Stimulated activated naive CD8-positive, alpha-beta T cell treated with anti-CD3 and anti-CD28 coated beads, Interleukin-15, Interleukin-2, amounts not matched to agents 100 ng/mL and 50 ng/mL, for 24 hours (primary cell): ENCODE measurements at regions not wholly inside any gene's neighbourhood (a gene's known extent, or its start where the extent isn't known, plus 50 kb on each side); places are given as distances from the start of the nearest gene placed in this dataset.
"Not testable (repeated sequence)": the region's sequence is repeated elsewhere in the genome, so short reads cannot be mapped to it uniquely, and the experiment has no call there.

ENCODE experiments used
- H3K27ac Mint-ChIP-seq: one replicate; pipeline ENCODE4 v1.8.0; 2021; ENCODE audit warnings: mild to moderate bottlenecking, mixed read lengths
- H3K27me3 Mint-ChIP-seq: one replicate; pipeline ENCODE4 v1.8.0; 2021; ENCODE audit warnings: mixed read lengths
- H3K36me3 Mint-ChIP-seq: one replicate; pipeline ENCODE4 v1.8.0; 2021; ENCODE audit warnings: low read depth, mixed read lengths
- H3K4me1 Mint-ChIP-seq: one replicate; pipeline ENCODE4 v1.8.0; 2021; ENCODE audit warnings: low read depth, mixed read lengths
- H3K4me3 Mint-ChIP-seq: one replicate; pipeline ENCODE4 v1.8.0; 2021; ENCODE audit warnings: mild to moderate bottlenecking, mixed read lengths
- H3K9me3 Mint-ChIP-seq: one replicate; pipeline ENCODE4 v1.8.0; 2021; ENCODE audit warnings: mixed read lengths

- Mint-ChIP-seq H3K9me3 (no peaks in the 10 kb centered on the region), H3K36me3 (no peaks in the 10 kb centered on the region), H3K27me3 (no peaks in the 10 kb centered on the region), H3K4me3 (no peak overlapping the region), H3K4me1 (no peaks in the 10 kb centered on the region), H3K27ac (no peak overlapping the region)
Observed at GRCh38 chr3:145620002-145620401, 541.0 kb downstream of the PLOD2 start.

GRCh38 chr3:145620486-145620885 lies 540.5 kb downstream of the PLOD2 start:
- Mint-ChIP-seq H3K4me1 (no peaks in the 10 kb centered on the region), H3K4me3 (no peak overlapping the region), H3K9me3 (no peaks in the 10 kb centered on the region), H3K27me3 (no peaks in the 10 kb centered on the region), H3K27ac (no peak overlapping the region), H3K36me3 (no peaks in the 10 kb centered on the region)

GRCh38 chr3:145623349-145623748 lies 537.6 kb downstream of the PLOD2 start:
- Mint-ChIP-seq H3K4me1 (no peaks in the 10 kb centered on the region), H3K27me3 (no peaks in the 10 kb centered on the region), H3K9me3 (peaks cover 8% of the 10 kb centered on the region), H3K4me3 (no peak overlapping the region), H3K36me3 (no peaks in the 10 kb centered on the region), H3K27ac (no peak overlapping the region)

GRCh38 chr3:145628211-145628610 lies 532.8 kb downstream of the PLOD2 start:
- no peaks in the 10 kb centered on the region for H3K36me3 Mint-ChIP-seq
- H3K9me3 Mint-ChIP-seq, result peaks cover 16% of the 10 kb centered on the region
- H3K4me3 Mint-ChIP-seq, result no peak overlapping the region
- no peak overlapping the region for H3K27ac Mint-ChIP-seq
- H3K27me3 Mint-ChIP-seq, result no peaks in the 10 kb centered on the region
- no peaks in the 10 kb centered on the region for H3K4me1 Mint-ChIP-seq

- Mint-ChIP-seq H3K4me1 (no peaks in the 10 kb centered on the region), H3K9me3 (peaks cover 5% of the 10 kb centered on the region), H3K36me3 (no peaks in the 10 kb centered on the region), H3K4me3 (no peak overlapping the region), H3K27ac (no peak overlapping the region), H3K27me3 (no peaks in the 10 kb centered on the region)
Observed at GRCh38 chr3:145637105-145637504, 523.9 kb downstream of the PLOD2 start.

- Mint-ChIP-seq H3K27ac (no peak overlapping the region), H3K36me3 (no peaks in the 10 kb centered on the region), H3K9me3 (peaks cover 5% of the 10 kb centered on the region), H3K4me1 (no peaks in the 10 kb centered on the region), H3K4me3 (no peak overlapping the region), H3K27me3 (no peaks in the 10 kb centered on the region)
Observed at GRCh38 chr3:145639003-145639606, 521.9 kb downstream of the PLOD2 start.

- no peak overlapping the region for H3K4me3 Mint-ChIP-seq
- H3K27me3 Mint-ChIP-seq, result no peaks in the 10 kb centered on the region
- peaks cover 5% of the 10 kb centered on the region for H3K9me3 Mint-ChIP-seq
- no peaks in the 10 kb centered on the region for H3K4me1 Mint-ChIP-seq
- no peaks in the 10 kb centered on the region for H3K36me3 Mint-ChIP-seq
- H3K27ac Mint-ChIP-seq, result no peak overlapping the region
Observed at GRCh38 chr3:145639875-145640274, 521.1 kb downstream of the PLOD2 start.

- Mint-ChIP-seq H3K9me3 (no peaks in the 10 kb centered on the region), H3K4me1 (no peaks in the 10 kb centered on the region), H3K36me3 (no peaks in the 10 kb centered on the region)
Observed at GRCh38 chr3:145648396-145648795, 512.6 kb downstream of the PLOD2 start.

GRCh38 chr3:145649368-145649887 lies 511.6 kb downstream of the PLOD2 start:
- no peaks in the 10 kb centered on the region for H3K27me3 Mint-ChIP-seq
- no peak overlapping the region for H3K4me3 Mint-ChIP-seq
- no peaks in the 10 kb centered on the region for H3K4me1 Mint-ChIP-seq
- H3K36me3 Mint-ChIP-seq, result no peaks in the 10 kb centered on the region
- no peaks in the 10 kb centered on the region for H3K9me3 Mint-ChIP-seq
- H3K27ac Mint-ChIP-seq, result no peak overlapping the region

More at GRCh38 chr3:145648396-145648795, 512.6 kb downstream of the PLOD2 start:
- H3K4me3 Mint-ChIP-seq, result no peak overlapping the region
- H3K27ac Mint-ChIP-seq, result no peak overlapping the region
- H3K27me3 Mint-ChIP-seq, result no peaks in the 10 kb centered on the region

- Mint-ChIP-seq H3K27me3 (no peaks in the 10 kb centered on the region), H3K4me1 (no peaks in the 10 kb centered on the region), H3K36me3 (no peaks in the 10 kb centered on the region), H3K9me3 (no peaks in the 10 kb centered on the region), H3K4me3 (no peak overlapping the region), H3K27ac (no peak overlapping the region)
Observed at GRCh38 chr3:145650170-145650569, 510.8 kb downstream of the PLOD2 start.

- Mint-ChIP-seq H3K36me3 (no peaks in the 10 kb centered on the region), H3K27ac (no peak overlapping the region), H3K4me1 (no peaks in the 10 kb centered on the region), H3K4me3 (no peak overlapping the region), H3K27me3 (no peaks in the 10 kb centered on the region), H3K9me3 (peaks cover 4% of the 10 kb centered on the region)
Observed at GRCh38 chr3:145671121-145671520, 489.9 kb downstream of the PLOD2 start.

- H3K27ac Mint-ChIP-seq, result no peak overlapping the region
- peaks cover 4% of the 10 kb centered on the region for H3K9me3 Mint-ChIP-seq
Observed at GRCh38 chr3:145673838-145674237, 487.1 kb downstream of the PLOD2 start.

GRCh38 chr3:145678401-145678800 lies 482.6 kb downstream of the PLOD2 start:
- no peaks in the 10 kb centered on the region for H3K4me1 Mint-ChIP-seq
- no peak overlapping the region for H3K27ac Mint-ChIP-seq
- no peaks in the 10 kb centered on the region for H3K36me3 Mint-ChIP-seq
- no peak overlapping the region for H3K4me3 Mint-ChIP-seq
- H3K9me3 Mint-ChIP-seq, result no peaks in the 10 kb centered on the region
- H3K27me3 Mint-ChIP-seq, result no peaks in the 10 kb centered on the region

More at GRCh38 chr3:145673838-145674237, 487.1 kb downstream of the PLOD2 start:
- no peaks in the 10 kb centered on the region for H3K4me1 Mint-ChIP-seq
- no peaks in the 10 kb centered on the region for H3K27me3 Mint-ChIP-seq
- H3K36me3 Mint-ChIP-seq, result no peaks in the 10 kb centered on the region
- H3K4me3 Mint-ChIP-seq, result no peak overlapping the region

- no peaks in the 10 kb centered on the region for H3K27me3 Mint-ChIP-seq
- no peaks in the 10 kb centered on the region for H3K9me3 Mint-ChIP-seq
- no peaks in the 10 kb centered on the region for H3K4me1 Mint-ChIP-seq
- no peak overlapping the region for H3K27ac Mint-ChIP-seq
- no peaks in the 10 kb centered on the region for H3K36me3 Mint-ChIP-seq
- no peak overlapping the region for H3K4me3 Mint-ChIP-seq
Observed at GRCh38 chr3:145681181-145681580, 479.8 kb downstream of the PLOD2 start.

- H3K9me3 Mint-ChIP-seq, H3K27me3 Mint-ChIP-seq, H3K4me3 Mint-ChIP-seq, H3K27ac Mint-ChIP-seq, H3K4me1 Mint-ChIP-seq, H3K36me3 Mint-ChIP-seq: not testable (repeated sequence)
Observed at GRCh38 chr3:145687978-145688377, 473.0 kb downstream of the PLOD2 start.

GRCh38 chr3:145692751-145693150 lies 468.2 kb downstream of the PLOD2 start:
- H3K27me3 Mint-ChIP-seq, result no peaks in the 10 kb centered on the region
- no peaks in the 10 kb centered on the region for H3K4me1 Mint-ChIP-seq
- H3K4me3 Mint-ChIP-seq, result no peak overlapping the region
- H3K36me3 Mint-ChIP-seq, result no peaks in the 10 kb centered on the region
- no peaks in the 10 kb centered on the region for H3K9me3 Mint-ChIP-seq
- no peak overlapping the region for H3K27ac Mint-ChIP-seq
